LoVo (cell line): ENCODE measurements at regions not wholly inside any gene's neighbourhood (a gene's known extent, or its start where the extent isn't known, plus 50 kb on each side); places are given as distances from the start of the nearest gene placed in this dataset.

Source experiments
- DNase-seq: peaks from one replicate; pipeline ENCODE4 v3.0.0-alpha.2; 2016; ENCODE audit warnings: low spot score

GRCh38 chr4:171636606-171637005, 176.6 kb upstream of the GALNTL6 start:
- no peak for DNase-seq

- DNase-seq: no peak
Measured at GRCh38 chr4:171629737-171630136, 183.5 kb upstream of the GALNTL6 start.

- no peak for DNase-seq
Measured at GRCh38 chr4:171629182-171629581, 184.0 kb upstream of the GALNTL6 start.

- no peak for DNase-seq
Measured at GRCh38 chr4:171626554-171626953, 186.7 kb upstream of the GALNTL6 start.

GRCh38 chr4:171622729-171623128, 190.5 kb upstream of the GALNTL6 start:
- DNase-seq: no peak

GRCh38 chr4:171621646-171622045, 191.6 kb upstream of the GALNTL6 start:
- DNase-seq: no peak

- no peak for DNase-seq
Measured at GRCh38 chr4:171612907-171613306, 200.3 kb upstream of the GALNTL6 start.

GRCh38 chr4:171602638-171603355, 210.4 kb upstream of the GALNTL6 start:
- no peak for DNase-seq

GRCh38 chr4:171601091-171601490, 212.1 kb upstream of the GALNTL6 start:
- no peak for DNase-seq

- no peak for DNase-seq
Measured at GRCh38 chr4:171599628-171600027, 213.6 kb upstream of the GALNTL6 start.

- DNase-seq: no peak
Measured at GRCh38 chr4:171594293-171594692, 218.9 kb upstream of the GALNTL6 start.

- DNase-seq: no peak
Measured at GRCh38 chr4:171590716-171591115, 222.5 kb upstream of the GALNTL6 start.

GRCh38 chr4:171588764-171589163, 224.4 kb upstream of the GALNTL6 start:
- no peak for DNase-seq

- no peak for DNase-seq
Measured at GRCh38 chr4:171588051-171588545, 225.1 kb upstream of the GALNTL6 start.

- DNase-seq: no peak
Measured at GRCh38 chr4:171583790-171584189, 229.4 kb upstream of the GALNTL6 start.

- DNase-seq: no peak
Measured at GRCh38 chr4:171582961-171583581, 230.1 kb upstream of the GALNTL6 start.

GRCh38 chr4:171573181-171573580, 240.0 kb upstream of the GALNTL6 start:
- no peak for DNase-seq

GRCh38 chr4:171565130-171565788, 247.9 kb upstream of the GALNTL6 start:
- DNase-seq: no peak

- DNase-seq: no peak
Measured at GRCh38 chr4:171561419-171561818, 251.8 kb upstream of the GALNTL6 start.

- DNase-seq: no peak
Measured at GRCh38 chr4:171553961-171554360, 259.2 kb upstream of the GALNTL6 start.

GRCh38 chr4:171542640-171543039, 270.6 kb upstream of the GALNTL6 start:
- no peak for DNase-seq

- DNase-seq: no peak
Measured at GRCh38 chr4:171538601-171539100, 274.6 kb upstream of the GALNTL6 start.

GRCh38 chr4:171534391-171534790, 278.8 kb upstream of the GALNTL6 start:
- no peak for DNase-seq
